Hematopoietic multipotent progenitor cell treated with erythropoietin and hydrocortisone succinate and interleukin-3 and kit ligand, for 17 days (in vitro differentiated cells): ENCODE measurements at regions not wholly inside any gene's neighbourhood (a gene's known extent, or its start where the extent isn't known, plus 50 kb on each side); places are given as distances from the start of the nearest gene placed in this dataset.
"Not testable (repeated sequence)": the region's sequence is repeated elsewhere in the genome, so short reads cannot be mapped to it uniquely, and the experiment has no call there.

ENCODE experiments used
- DNase-seq: peaks from one replicate; pipeline ENCODE4 v3.0.0-alpha.2; 2015; ENCODE audit warnings: low spot score

DNA sequence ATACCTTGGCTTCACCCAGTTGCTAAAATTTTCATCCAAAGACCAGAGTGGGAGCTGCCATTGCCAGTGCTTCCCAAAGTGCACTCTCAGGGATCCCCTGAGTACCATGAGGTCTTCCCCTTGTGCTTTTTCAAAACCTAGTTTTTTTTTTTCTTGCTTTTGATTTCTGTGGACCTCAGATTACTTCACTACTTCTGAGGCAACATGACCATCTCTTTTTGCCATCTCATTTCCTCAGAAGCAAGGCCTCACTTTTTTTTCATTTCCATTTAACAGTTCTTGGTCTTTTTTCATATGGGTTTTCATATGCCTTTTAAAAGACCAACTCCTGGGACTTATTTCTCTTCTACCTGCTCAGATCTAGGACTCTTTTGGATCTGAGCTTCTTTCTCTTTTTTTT lies 64.1 kb upstream of the MMS22L start:
- no peak for DNase-seq

- DNase-seq: no peak
Observed at GRCh38 chr6:97361286-97361685, 78.3 kb upstream of the MMS22L start.

DNA sequence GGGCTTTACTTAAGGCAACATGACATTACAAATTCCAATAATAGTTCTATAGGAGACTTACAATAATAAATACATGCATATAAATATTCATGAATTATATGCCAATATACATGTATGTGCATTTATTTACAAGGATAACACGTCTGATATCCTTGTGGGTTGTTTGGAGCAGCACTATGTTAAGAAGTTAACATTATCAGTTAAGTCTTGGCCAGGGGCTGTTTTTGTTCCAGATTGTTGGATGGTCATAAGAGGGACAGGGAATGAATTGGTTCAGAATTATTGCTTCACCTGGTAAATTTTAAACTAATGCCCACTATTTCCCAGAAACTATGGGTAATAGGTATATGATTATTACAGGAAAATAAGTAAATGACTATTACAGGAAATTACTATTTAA lies 81.3 kb upstream of the MMS22L start:
- DNase-seq: no peak

DNA sequence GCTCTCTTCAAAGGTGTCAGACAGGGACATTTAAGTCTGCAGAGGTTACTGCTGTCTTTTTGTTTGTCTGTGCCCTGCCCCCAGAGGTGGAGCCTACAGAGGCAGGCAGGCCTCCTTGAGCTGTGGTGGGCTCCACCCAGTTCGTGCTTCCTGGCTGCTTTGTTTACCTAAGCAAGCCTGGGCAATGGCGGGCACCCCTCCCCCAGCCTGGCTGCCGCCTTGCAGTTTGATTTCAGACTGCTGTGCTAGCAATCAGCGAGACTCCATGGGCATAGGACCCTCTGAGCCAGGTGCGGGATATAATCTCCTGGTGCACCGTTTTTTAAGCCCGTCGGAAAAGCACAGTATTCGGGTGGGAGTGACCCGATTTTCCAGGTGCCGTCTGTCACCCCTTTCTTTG lies 99.1 kb upstream of the MMS22L start:
- not testable (repeated sequence) for DNase-seq

GRCh38 chr6:97392735-97393134 lies 109.7 kb upstream of the MMS22L start:
- no peak for DNase-seq

GRCh38 chr6:97394160-97394748 lies 111.2 kb upstream of the MMS22L start:
- peak; percentile 70 for DNase-seq

- DNase-seq: no peak
Observed at GRCh38 chr6:97396880-97397279, 113.9 kb upstream of the MMS22L start.

DNA sequence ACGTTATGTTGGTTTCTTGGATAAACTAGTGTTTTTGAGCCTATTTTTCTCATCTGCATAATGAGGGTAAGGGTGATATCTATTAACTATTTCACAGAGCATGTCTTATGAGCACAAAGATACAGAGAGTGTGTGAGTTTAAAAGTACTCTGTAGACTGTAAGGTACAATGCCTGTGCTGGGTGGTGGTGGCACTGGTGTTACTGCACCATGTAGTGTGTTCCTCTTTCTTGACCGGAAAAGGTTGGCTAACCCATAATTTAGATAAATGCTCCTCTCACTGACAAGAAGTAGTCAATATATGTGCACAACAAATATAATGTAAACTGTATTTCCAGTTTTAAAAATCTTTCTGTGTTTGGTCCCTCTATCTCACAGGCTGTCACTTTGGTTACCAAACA lies 116.2 kb upstream of the MMS22L start:
- DNase-seq: no peak

DNA sequence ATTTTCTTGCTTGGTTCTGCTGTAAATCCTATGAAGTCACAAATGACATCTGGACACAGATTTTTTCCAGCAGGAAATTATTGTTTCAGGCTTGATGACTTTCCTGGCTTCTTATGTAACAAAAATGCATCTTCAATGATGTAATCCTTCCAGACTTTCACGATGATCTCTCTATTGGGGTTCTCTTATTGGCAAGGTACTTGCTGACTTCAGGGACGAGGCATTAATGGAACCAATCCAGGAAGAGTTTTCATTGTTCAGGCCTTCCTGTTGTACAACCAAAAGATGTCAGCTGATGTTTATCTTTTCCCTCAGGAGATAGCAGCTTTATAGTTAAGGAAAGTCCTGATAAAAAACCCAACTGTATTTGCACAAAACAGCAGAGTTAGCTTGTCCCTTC lies 118.5 kb upstream of the MMS22L start:
- no peak for DNase-seq

GRCh38 chr6:97405818-97406409 lies 122.9 kb upstream of the MMS22L start:
- no peak for DNase-seq

GRCh38 chr6:97406633-97407032 lies 123.6 kb upstream of the MMS22L start:
- no peak for DNase-seq

DNA sequence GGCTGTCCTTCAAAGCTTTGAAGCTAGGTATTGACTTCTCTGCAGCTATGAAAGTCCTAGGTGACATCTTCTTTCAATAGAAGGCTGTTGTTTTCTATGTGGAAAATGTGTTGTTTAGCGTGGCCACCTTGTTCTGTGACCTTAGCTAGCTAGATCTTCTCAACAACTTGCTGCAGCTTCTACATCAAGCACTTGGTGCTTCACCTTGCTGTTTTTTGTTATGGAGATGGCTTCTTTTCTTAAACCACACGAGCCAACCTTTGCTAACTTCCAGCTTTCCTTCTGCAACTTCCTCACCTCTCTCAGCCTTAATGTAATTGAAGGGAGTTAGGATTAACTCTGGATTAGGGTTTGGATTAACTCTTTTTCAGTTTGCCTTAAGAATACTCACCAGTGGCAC lies 128.6 kb upstream of the MMS22L start:
- DNase-seq: no peak

DNA sequence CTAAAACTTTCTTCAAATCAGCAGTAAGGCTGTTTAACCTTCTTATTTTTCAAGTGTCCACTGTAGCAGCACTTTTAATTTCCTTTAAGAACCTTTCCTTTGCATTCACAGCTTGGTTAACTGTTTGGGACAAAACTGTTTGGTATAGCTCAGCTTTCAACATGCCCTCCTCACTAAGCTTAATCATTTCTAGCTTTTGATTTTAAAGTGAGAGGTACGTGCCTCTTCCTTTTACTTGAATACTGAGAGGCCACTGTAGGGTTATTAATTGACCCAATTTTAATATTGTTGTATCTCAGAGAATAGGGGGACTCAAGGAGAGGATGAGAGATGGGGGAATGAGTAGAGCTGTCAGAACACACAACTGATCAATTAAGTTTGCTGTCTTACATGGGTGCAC lies 129.5 kb upstream of the MMS22L start:
- no peak for DNase-seq

DNA sequence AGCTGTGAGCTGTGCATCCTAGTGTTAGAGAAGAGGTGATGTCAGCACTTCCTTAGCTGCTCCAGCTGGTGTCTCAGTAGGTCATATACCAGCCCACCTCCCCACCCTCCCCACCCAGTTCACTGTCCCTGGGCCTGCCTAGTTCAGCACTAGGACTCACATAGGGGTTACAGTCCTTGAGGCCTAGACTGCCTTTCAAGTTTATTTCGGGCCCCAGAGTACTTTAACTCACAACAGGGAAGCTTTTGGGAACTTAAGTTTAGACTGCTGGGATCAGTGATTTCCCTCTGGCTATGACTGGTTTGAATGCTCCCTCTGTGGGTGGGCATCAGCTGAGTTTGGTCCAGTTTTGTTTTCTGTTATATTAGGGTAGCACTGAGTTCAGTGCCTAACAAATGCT lies 139.2 kb upstream of the MMS22L start:
- DNase-seq: no peak

- DNase-seq: no peak
Observed at GRCh38 chr6:97423190-97423589, 140.2 kb upstream of the MMS22L start.

- no peak for DNase-seq
Observed at GRCh38 chr6:97427648-97428047, 144.6 kb upstream of the MMS22L start.

DNA sequence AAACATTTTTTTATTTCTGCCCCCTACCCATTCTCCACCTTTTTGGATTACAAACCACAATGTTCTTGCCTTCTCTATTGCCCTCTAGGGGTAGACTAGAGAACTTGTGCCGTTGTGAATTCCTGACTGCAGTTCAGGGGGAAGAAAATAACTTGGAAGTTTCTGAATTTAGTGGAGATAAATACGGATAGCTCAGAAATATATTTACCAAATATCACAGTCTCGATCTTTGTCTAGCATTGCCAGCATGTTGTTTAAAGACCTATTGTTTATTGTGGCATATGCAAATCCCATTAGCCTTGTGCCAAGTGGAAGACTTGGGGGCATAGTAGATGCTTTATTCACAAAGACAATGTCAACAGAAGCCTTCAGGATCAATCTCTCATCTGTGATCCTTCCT lies 154.1 kb upstream of the MMS22L start:
- no peak for DNase-seq

DNA sequence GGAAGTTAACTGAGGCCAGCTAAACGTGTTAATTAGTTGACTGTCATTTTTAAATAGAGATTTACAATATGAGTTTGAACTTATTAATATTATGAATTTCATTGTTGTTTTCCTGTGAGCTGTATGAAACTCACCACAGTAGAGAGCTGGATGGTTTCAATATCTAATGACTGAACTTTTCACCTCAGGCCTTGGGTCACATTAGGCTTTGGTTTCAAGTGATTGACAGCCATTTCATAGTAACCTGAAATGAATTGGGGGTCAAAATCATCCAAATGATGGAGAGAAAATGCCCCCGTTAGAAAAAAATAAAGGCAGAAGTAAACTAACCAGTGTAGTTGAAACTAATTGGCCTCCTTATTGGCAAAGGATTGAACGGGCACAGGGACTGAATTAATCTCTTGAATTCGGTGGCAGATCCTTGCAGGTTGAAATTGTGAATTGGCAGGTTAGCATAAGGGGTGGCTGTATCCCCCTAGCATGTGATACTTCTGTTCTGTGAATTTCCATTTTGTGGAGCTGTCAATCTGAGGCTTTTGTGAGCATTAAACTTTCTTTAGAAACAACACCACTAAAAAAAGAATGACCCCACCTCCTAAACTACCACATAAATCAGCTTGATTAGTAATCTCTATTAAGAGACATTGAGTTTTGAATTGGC lies 155.1 kb upstream of the MMS22L start:
- no peak for DNase-seq

DNA sequence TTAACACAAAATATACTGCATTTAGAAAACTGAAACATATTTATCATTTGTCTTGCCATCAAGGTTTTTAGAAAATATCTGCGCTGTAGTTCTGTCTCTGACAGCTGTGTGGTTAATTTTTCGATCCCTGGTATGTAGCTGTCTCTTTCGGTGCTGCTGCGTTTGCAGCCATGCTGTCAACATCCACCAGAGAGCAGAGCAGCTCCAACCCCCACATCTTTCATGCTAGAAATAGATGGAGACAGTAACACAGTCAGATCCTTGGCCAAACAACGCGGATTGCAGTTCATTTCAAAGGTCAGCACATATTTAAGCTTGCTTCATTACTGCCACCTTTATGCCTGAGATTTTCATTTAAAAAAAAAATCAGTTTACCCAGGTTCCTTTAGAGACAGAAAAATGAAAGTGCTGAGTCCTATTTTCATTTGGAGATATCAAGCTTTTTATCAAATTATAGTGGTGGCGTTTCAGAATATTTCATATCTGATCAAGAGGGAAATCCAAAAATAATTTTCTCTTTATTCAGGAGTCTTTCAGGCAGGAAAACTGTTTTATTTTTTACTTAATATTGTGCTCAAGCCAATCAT lies 157.7 kb upstream of the MMS22L start:
- DNase-seq: no peak

GRCh38 chr6:97443408-97444080 lies 160.5 kb upstream of the MMS22L start:
- DNase-seq: no peak

DNA sequence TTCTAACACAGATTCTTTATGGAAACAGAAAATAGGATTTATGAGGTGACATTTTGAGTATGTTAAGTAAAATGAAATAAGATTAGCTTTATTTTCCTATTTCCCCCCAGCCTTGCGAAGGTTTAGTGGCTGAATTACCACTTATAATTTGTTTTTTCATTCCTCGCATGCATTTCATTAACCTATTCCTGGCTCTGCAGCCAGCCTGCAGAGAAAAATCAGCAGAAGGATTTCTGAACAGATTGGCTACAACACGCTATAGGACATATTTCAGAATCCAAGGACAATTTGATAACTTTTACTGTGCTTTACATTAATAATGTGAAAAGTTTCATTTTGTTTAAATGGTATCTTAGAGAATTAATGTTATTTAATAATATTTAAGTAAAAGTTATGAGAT lies 162.4 kb upstream of the MMS22L start:
- no peak for DNase-seq

- no peak for DNase-seq
Observed at GRCh38 chr6:97449444-97449966, 166.5 kb upstream of the MMS22L start.

GRCh38 chr6:97450087-97450486 lies 167.1 kb upstream of the MMS22L start:
- no peak for DNase-seq
